K562 (cell line): ENCODE measurements at regions not wholly inside any gene's neighbourhood (a gene's known extent, or its start where the extent isn't known, plus 50 kb on each side); places are given as distances from the start of the nearest gene placed in this dataset.

Experiments
- ESRRB ChIP-seq: fragments of 250-450 bp; sonication (Bioruptor Pico); IDR thresholded peaks from 2 replicates; pipeline ENCODE4 v1.5.0; 2020; ENCODE audit warnings: mild to moderate bottlenecking, moderate library complexity, borderline replicate concordance
- MBD1 ChIP-seq: fragments of 250-450 bp; sonication (Bioruptor Pico); IDR thresholded peaks from 2 replicates; pipeline ENCODE4 v1.8.0; 2022; ENCODE audit warnings: inconsistent platforms
- PPARD ChIP-seq: fragments of 250-450 bp; sonication (Bioruptor Pico); IDR thresholded peaks from 2 replicates; pipeline ENCODE4 v1.8.0; 2022; ENCODE audit warnings: inconsistent platforms, mild to moderate bottlenecking, moderate library complexity
- PRDM10 ChIP-seq: fragments of 450-650 bp; IDR thresholded peaks from 2 replicates; pipeline ENCODE4 v1.6.1; 2018; ENCODE audit not compliant: partially characterized antibody
- PRMT5 ChIP-seq: sonication (generic); formaldehyde crosslinking; IDR thresholded peaks from 2 replicates; pipeline ENCODE4 v1.5.0; 2020; ENCODE audit warnings: missing genetic modification reagents
- SETDB1 ChIP-seq: IDR thresholded peaks from one replicate; pipeline ENCODE4 v1.6.1; 2012; ENCODE audit warnings: low read length, control low read depth, inconsistent platforms
- SMAD3 ChIP-seq: fragments of 450-650 bp; formaldehyde crosslinking; conservative IDR thresholded peaks from 2 replicates; pipeline ENCODE4 v1.4.0; 2020; ENCODE audit warnings: mild to moderate bottlenecking
- ZBTB17 ChIP-seq: fragments of 450-650 bp; formaldehyde crosslinking; IDR thresholded peaks from 2 replicates; pipeline ENCODE4 v1.4.0; 2020; ENCODE audit warnings: mild to moderate bottlenecking
- ZNF146 ChIP-seq: IDR thresholded peaks from one replicate; pipeline ENCODE4 v1.6.1; 2018; ENCODE audit warnings: missing compliant biosample characterization; ENCODE audit not compliant: unreplicated experiment

GRCh38 chr19:20471431-20471830, 94.2 kb downstream of the ZNF737 start (continued):
- TF ChIP-seq MBD1 (CRISPR knock-in tag) (no peak), SMAD3 (CRISPR knock-in tag) (no peak), PRMT5 (CRISPR knock-in tag) (no peak), ZBTB17 (CRISPR knock-in tag) (no peak), SETDB1 (no peak), PRDM10 (no peak), ESRRB (CRISPR knock-in tag) (no peak), PPARD (CRISPR knock-in tag) (no peak), ZNF146 (CRISPR knock-in tag) (no peak)
- TF ChIP-seq, all 486 proteins: peak for 0
